Stimulated activated effector memory CD8-positive, alpha-beta T cell treated with anti-CD3 and anti-CD28 coated beads, Interleukin-12 subunit alpha, Interleukin-12 subunit beta, amount 100 ng/mL, for 72 hours (primary cell): ENCODE measurements at regions not wholly inside any gene's neighbourhood (a gene's known extent, or its start where the extent isn't known, plus 50 kb on each side); places are given as distances from the start of the nearest gene placed in this dataset.

Experiments
- ATAC-seq: fragments of 150-1000 bp; cut with Tn5 transposase; 2 replicates; pipeline ENCODE4 v1.10.0; 2021
- DNase-seq, 2 donors: peaks; one replicate each; pipeline ENCODE4 v3.0.0; 2021 to 2022; ENCODE audit warnings: low spot score in 2 of 2
- H3K27ac Mint-ChIP-seq: one replicate; pipeline ENCODE4 v1.8.0; 2022; ENCODE audit warnings: mild to moderate bottlenecking, mixed read lengths
- H3K36me3 Mint-ChIP-seq: one replicate; pipeline ENCODE4 v1.8.0; 2022; ENCODE audit warnings: mild to moderate bottlenecking, mixed read lengths
- H3K4me1 Mint-ChIP-seq: one replicate; pipeline ENCODE4 v1.8.0; 2022; ENCODE audit warnings: mixed read lengths
- H3K4me3 Mint-ChIP-seq: one replicate; pipeline ENCODE4 v1.8.0; 2022; ENCODE audit warnings: mild to moderate bottlenecking, mixed read lengths
- H3K9me3 Mint-ChIP-seq: one replicate; pipeline ENCODE4 v1.8.0; 2022; ENCODE audit warnings: mixed read lengths

DNA sequence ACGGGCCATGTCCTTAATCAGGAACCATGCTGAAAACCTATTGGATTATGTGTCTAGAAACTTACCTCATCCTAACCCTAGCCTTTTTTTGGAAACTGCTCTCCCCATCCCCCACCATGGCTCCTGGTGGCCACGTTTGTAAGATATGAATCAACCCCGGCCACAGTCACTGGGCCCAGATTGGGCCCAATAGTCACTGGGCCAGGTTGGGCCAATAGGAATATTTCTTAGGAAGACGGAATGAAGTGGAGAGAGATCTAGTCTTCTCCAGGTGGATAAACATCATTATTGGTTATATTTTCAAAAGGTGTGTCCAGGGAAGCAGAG, 468.7 kb downstream of the ARHGEF28 start:
- Mint-ChIP-seq H3K9me3 (peaks cover 5% of the 10 kb centered on the region), H3K4me1 (no peaks in the 10 kb centered on the region), H3K36me3 (no peaks in the 10 kb centered on the region), H3K4me3 (no peak overlapping the region), H3K27ac (no peak overlapping the region)
- DNase-seq, result no peak
- no peak for ATAC-seq

DNA sequence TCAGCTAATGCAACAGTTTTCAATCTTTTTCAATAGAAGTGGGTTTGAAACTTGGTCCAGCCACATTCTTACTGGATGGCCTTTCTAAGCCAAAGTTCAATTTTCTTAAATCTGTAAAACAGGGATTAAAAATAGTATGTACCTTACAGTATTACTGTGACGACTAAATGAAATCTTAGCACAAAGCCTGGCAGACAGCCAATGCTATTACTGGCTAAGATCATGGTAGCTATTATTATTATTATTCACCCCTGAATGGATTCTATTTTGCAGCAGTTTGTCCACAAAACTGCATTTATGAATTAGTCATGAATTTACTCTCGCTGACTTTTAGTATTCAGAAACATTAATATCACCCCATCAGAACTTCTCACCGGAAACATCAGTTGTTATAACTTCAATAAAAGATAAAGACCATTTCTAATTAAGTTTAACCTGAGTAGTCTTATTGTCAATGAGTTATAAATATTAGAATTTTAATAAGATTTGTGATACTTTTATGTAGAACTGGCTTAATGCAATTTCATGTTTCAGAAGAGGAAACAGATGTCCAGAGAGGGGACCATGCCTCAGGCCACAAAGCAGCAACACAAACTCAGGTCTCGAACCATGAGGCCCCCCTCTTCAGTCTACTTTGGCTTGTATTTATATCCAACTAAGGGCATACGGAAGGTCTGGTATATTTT, 468.2 kb downstream of the ARHGEF28 start:
- no peaks in the 10 kb centered on the region for H3K4me1 Mint-ChIP-seq
- H3K36me3 Mint-ChIP-seq, result no peaks in the 10 kb centered on the region
- ATAC-seq (no peak), DNase-seq (no peak)
- H3K9me3 Mint-ChIP-seq, result peaks cover 2% of the 10 kb centered on the region
- H3K4me3 Mint-ChIP-seq, result no peak overlapping the region
- no peak overlapping the region for H3K27ac Mint-ChIP-seq

DNA sequence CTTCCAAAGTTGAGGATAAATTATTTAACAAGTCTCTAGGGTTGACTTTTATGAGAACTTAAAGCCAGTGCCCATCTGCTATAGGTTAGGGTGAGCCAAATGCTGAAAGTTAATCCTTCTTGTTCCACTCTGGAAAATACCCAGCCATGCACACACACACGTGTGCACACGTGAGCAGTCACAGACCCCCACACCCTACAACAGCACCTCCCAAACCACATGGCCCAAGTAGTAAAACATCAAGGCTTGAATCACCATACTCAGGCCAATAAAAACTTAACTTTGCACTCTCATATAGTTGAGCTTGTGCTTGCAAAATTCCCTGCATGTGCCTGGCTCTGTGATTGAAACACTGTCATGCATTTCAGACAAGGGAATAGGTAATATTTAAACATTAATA, 467.6 kb downstream of the ARHGEF28 start:
- H3K4me3 Mint-ChIP-seq, result no peak overlapping the region
- no peak overlapping the region for H3K27ac Mint-ChIP-seq
- no peak for ATAC-seq
- peaks cover 2% of the 10 kb centered on the region for H3K9me3 Mint-ChIP-seq
- no peak for DNase-seq
- no peaks in the 10 kb centered on the region for H3K4me1 Mint-ChIP-seq
- no peaks in the 10 kb centered on the region for H3K36me3 Mint-ChIP-seq

DNA sequence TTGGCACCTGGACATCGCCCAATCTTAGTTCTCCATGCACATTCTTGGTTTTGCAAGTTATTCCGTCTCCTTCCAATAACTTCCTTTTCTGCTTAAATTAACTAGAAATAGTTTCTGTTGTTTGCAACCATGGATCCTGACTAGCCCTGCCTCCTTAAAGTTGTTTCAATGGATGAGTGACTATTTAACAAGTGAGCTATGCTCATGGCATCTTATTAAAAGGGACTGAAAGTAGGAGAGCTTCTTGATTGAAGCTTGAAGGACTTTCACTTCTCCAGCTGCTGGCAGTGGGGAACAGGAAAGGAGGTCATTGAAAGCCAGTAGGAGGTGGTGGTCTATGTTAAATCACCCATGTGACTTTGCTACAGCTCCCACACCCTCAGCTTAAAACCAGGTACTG, 466.8 kb downstream of the ARHGEF28 start:
- no peaks in the 10 kb centered on the region for H3K36me3 Mint-ChIP-seq
- ATAC-seq (no peak), DNase-seq (no peak)
- no peak overlapping the region for H3K27ac Mint-ChIP-seq
- H3K4me1 Mint-ChIP-seq, result no peaks in the 10 kb centered on the region
- H3K9me3 Mint-ChIP-seq, result no peaks in the 10 kb centered on the region
- no peak overlapping the region for H3K4me3 Mint-ChIP-seq

DNA sequence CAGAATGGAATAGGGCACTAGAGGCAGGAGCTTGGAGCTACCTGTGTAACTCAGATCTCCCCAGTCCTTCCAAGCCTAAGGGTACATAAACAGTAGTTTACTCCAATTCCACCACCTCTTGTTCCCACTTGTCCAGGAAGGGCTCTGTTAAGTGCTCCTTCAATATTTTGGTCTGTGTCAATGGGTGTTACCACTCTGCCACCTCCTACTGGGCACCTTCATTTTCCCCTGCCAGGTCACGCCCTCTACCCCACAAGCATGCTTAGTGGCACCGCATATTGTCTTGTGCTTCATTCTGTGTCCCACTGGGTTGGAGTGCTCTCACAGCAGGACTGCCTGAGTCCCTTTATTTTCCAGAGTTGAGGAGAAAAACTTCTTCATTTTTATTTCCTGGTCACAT, 459.8 kb downstream of the ARHGEF28 start:
- H3K27ac Mint-ChIP-seq, result no peak overlapping the region
- no peak for ATAC-seq

DNA sequence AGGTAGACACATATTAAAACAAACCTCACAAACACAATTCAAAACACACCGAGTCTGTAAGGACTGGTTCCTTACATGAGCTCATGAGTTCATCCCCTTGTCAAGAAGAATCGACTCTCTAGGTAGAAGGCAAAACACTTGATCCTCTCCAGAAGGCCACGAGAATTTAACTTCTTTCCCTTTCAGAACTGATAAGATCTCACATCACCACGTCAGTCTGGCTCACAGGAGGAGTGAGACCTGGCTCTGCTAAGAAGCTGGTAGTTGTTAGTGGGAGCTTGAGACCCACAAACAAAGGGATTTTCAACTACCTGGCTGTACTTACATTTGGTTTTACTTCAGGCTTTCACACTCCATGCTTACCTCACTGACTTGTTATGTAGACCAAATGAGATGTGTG, 459.2 kb downstream of the ARHGEF28 start:
- no peaks in the 10 kb centered on the region for H3K4me1 Mint-ChIP-seq
- no peak for DNase-seq
- no peak for ATAC-seq
- no peaks in the 10 kb centered on the region for H3K9me3 Mint-ChIP-seq
- no peak overlapping the region for H3K27ac Mint-ChIP-seq
- no peak overlapping the region for H3K4me3 Mint-ChIP-seq
- H3K36me3 Mint-ChIP-seq, result no peaks in the 10 kb centered on the region

More for the DNA sequence above, 459.8 kb downstream of the ARHGEF28 start:
- no peak for DNase-seq
- Mint-ChIP-seq H3K9me3 (no peaks in the 10 kb centered on the region), H3K4me1 (no peaks in the 10 kb centered on the region), H3K36me3 (no peaks in the 10 kb centered on the region), H3K4me3 (no peak overlapping the region)

DNA sequence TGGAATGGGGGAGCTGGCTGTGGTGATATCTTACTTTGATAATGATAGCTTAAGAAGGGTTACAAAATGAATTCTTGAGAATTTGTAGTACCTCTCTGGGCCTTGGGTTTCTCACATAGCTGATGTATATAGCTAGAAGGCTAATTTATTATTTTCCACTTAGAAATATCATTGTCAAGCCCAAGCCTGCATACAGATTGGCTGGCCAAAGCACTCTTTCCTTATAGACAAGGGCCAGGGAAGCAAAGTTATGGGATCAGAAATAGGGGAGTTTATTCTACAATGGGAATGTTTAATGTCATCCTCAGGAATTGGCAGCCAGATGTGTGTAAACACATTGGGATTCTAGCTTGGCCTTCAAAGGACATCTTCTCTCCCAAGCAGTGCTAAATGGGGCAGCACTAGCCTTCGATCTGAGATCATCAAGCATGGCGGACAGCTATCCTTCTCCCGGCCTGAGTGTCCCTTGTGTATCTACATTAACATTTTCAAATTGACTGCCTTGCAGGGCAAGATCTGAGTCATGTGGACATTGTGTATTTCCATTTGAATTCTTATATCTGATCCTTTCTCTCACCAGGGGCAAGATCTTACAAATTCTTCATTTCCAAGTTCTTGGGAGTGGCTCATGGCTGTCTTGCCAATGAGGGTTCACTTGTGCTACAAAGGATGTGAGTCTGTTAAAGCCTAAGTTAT, 457.2 kb downstream of the ARHGEF28 start:
- H3K9me3 Mint-ChIP-seq, result no peaks in the 10 kb centered on the region

DNA sequence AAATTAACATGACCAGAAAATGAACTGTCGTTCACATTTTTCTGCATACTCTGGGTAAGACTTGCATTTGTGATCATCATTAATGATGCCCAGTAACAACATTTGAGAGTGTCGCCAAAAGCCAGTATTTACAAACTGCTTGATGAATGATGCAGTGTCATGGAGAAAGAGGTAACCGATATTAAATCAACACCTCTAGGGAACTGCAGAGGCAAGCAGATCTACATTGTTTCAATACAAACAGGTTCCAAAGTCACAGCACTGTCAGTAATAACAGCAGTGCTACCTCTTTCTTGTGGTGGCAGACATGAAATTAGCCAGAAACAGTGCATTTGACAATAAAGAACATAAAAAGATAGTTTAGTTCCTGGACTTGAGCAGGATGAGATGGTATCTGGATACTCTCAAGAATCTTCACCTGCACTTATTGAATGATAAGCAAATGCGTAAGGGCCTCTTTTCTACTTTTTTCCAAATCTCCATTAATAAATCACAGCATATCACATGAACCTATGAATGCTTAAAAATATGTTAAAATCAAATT, 456.6 kb downstream of the ARHGEF28 start:
- no peak overlapping the region for H3K27ac Mint-ChIP-seq
- DNase-seq (no peak), ATAC-seq (no peak)
- no peaks in the 10 kb centered on the region for H3K36me3 Mint-ChIP-seq
- H3K9me3 Mint-ChIP-seq, result no peaks in the 10 kb centered on the region
- H3K4me1 Mint-ChIP-seq, result no peaks in the 10 kb centered on the region
- no peak overlapping the region for H3K4me3 Mint-ChIP-seq

More for the DNA sequence above, 457.2 kb downstream of the ARHGEF28 start:
- Mint-ChIP-seq H3K27ac (no peak overlapping the region), H3K36me3 (no peaks in the 10 kb centered on the region), H3K4me3 (no peak overlapping the region), H3K4me1 (no peaks in the 10 kb centered on the region)
- DNase-seq (no peak), ATAC-seq (no peak)

DNA sequence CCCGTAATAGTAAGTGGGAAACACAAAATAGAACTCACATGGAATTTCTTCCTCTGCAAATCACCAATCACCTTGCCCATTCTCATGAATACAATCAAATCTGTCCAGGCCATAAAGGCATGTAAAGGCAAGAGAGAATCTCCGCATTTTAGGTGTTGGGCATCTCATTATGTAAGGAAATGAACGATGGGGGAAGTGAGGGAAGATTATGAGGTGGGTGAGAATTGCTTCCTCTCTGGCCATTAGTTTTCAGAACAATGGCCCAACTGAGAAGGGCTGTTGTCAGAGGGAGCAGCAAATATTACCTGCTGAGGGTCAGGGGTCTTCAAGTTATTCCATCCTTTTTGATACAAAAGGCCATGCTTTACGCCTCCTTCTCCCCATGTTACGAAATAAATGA, 455.1 kb downstream of the ARHGEF28 start:
- H3K4me3 Mint-ChIP-seq, result no peak overlapping the region
- H3K4me1 Mint-ChIP-seq, result no peaks in the 10 kb centered on the region
- no peaks in the 10 kb centered on the region for H3K36me3 Mint-ChIP-seq
- H3K27ac Mint-ChIP-seq, result no peak overlapping the region
- DNase-seq (no peak), ATAC-seq (no peak)
- no peaks in the 10 kb centered on the region for H3K9me3 Mint-ChIP-seq

DNA sequence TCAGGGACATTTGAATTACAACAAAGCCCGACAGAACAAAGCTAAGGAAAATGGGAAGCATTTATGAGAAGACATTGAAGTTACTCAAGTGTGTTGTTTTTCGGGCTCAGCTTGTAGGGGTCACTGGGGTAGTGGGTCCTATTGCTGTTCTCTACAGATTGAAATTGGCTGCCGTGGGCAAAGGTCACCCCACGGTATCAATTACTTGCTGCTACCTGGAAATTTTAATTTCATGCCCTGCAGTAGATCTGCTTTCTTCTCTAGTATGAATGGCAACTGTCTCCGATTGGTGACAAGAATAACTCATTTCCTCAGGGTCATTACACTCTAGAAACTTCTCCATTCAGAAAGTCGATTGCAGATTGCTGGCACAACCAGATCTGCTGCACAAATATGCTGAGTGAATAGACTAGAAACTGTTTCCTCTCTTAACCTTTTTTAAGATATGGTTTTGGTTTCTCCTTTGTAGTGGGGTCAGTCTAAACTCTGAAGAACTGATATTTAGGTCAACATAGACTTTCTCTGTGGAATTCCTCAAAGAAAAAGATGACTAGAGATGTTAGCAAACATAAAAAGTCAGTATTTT, 454.1 kb downstream of the ARHGEF28 start:
- Mint-ChIP-seq H3K9me3 (no peaks in the 10 kb centered on the region), H3K36me3 (no peaks in the 10 kb centered on the region), H3K4me1 (no peaks in the 10 kb centered on the region), H3K4me3 (no peak overlapping the region), H3K27ac (no peak overlapping the region)
- no peak for DNase-seq
- no peak for ATAC-seq

DNA sequence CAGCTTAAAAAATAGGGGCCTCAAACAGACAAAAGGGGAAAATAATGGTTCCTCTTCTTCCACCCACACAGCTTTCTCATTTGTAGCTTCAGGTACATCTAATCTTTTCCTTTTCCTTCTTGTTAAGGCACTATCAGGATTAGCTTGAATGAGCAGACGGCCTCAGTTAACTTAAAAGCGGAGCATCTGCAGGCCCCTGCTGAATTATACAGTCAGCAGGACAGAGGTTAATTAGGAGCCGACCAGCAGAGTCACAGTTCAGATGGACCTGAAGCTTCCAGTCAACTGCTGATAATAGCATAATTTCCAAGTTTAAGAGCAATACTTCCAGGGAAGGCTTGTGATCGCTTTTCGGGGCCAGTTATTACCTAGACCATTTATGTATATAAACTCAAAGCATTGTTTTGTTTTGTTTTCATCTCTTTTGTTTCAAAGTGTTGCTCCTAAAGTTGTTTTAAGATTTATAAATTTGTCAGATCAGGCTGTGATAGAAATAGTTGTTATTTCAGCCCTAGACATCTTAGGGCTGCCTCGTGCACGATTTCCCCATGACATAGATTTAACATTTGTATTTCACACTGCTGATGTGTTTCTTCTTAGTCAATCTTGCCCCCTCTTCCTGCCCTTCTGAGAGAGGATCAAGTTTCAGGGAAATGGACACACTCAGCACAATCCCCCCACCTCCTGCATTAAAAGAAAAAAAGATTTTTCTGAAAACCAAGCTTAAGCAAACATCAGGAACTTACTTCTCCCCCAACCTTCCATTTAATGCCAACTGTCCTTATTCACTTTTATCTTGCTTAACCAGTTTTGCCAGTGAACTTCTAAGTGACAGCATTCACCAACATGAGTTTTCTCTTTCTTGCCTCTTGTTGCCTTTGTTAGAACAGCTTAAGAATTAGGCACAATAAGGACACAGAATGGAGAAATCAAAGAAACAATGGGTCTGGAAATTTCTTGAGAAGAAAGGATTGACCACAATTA, 449.8 kb downstream of the ARHGEF28 start:
- no peak overlapping the region for H3K4me3 Mint-ChIP-seq
- ATAC-seq (no peak), DNase-seq (no peak)
- H3K36me3 Mint-ChIP-seq, result no peaks in the 10 kb centered on the region
- H3K4me1 Mint-ChIP-seq, result no peaks in the 10 kb centered on the region
- no peak overlapping the region for H3K27ac Mint-ChIP-seq
- H3K9me3 Mint-ChIP-seq, result no peaks in the 10 kb centered on the region

DNA sequence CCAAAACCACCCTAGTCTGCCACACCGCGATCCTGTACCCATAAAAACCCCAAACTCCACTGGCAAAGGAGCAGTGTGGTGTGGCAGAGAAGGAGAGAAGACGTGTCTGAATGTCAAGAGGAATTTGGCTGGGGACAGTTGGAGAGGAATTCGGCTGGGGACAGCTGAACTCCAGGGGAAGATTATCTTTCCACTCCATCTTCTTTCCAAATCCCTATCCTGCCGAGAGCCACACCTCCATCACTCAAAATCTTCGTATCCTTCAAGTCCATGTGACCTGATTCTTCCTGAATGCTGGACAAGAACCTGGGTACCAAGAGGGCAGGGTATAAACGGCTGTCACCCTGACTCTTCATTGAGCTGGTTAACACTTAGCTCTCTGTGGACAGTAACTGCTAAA, 448.1 kb downstream of the ARHGEF28 start:
- Mint-ChIP-seq H3K4me1 (no peaks in the 10 kb centered on the region), H3K27ac (no peak overlapping the region), H3K4me3 (no peak overlapping the region), H3K9me3 (no peaks in the 10 kb centered on the region), H3K36me3 (no peaks in the 10 kb centered on the region)
- no peak for ATAC-seq
- no peak for DNase-seq

DNA sequence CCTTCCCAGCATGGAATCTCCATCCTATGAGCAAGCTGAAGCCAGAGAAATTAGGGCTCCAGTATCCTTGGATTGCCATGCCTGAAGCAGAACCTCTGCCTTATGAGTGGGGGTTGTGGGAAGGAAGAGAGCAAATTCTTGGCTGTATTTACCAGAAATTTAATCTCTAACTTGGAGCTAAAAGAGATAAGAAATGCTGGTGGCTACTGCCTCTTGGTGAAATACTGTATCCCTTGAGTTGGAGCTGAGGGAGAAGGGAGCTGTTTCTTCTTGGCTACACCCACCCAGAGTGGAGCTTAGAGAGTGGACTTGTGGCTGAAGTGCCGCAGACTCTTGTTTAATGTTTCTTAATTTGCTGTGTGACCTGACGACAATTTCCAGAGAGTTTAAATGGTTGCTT, 447.3 kb downstream of the ARHGEF28 start:
- ATAC-seq (no peak), DNase-seq (no peak)
- H3K36me3 Mint-ChIP-seq, result no peaks in the 10 kb centered on the region
- H3K4me3 Mint-ChIP-seq, result no peak overlapping the region
- H3K9me3 Mint-ChIP-seq, result no peaks in the 10 kb centered on the region
- H3K4me1 Mint-ChIP-seq, result no peaks in the 10 kb centered on the region
- H3K27ac Mint-ChIP-seq, result no peak overlapping the region

DNA sequence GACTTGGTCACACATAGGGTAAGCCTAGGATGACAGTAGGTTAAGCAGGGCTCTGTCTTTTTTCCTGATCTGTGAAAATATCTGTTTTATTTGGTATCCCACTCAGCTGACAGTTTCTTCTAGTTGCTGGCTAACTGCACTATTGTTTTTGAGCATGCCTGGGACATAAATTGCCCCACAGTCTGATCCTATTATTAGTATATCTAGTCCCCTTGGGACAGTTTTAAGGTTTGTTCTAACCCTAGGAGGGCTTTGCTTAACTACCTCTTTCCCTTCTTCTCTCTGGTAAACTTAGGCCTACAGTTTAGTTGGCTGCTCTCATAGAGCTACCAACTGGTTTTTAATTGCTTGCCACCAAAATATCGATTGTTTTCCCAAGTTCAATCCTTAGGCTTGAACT, 446.6 kb downstream of the ARHGEF28 start:
- DNase-seq, result no peak

DNA sequence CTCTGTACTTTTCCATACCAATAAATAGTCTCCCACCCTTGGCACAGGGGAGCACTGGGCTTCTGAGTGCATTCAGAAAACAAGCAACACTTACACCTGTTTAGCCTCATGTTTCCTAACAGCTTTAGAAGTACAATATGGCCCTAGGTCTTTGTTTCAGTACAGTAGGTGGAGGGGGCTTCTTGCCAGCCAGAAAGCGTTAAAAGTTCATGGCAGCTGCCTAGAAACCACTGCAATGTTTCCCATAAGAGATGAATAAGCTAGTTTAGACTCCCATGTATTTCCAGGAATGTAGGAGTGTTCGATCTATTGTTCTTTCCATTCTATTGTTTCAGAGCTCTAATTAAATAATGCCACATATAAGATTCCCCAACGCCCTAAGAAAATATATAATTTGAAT, 444.8 kb downstream of the ARHGEF28 start:
- Mint-ChIP-seq H3K9me3 (no peaks in the 10 kb centered on the region), H3K27ac (no peak overlapping the region)
- DNase-seq, result no peak

More for the DNA sequence above, 446.6 kb downstream of the ARHGEF28 start:
- no peaks in the 10 kb centered on the region for H3K4me1 Mint-ChIP-seq
- H3K27ac Mint-ChIP-seq, result no peak overlapping the region
- H3K9me3 Mint-ChIP-seq, result no peaks in the 10 kb centered on the region
- ATAC-seq, result no peak
- H3K36me3 Mint-ChIP-seq, result no peaks in the 10 kb centered on the region
- no peak overlapping the region for H3K4me3 Mint-ChIP-seq

More for the DNA sequence above, 444.8 kb downstream of the ARHGEF28 start:
- ATAC-seq, result no peak
- Mint-ChIP-seq H3K4me3 (no peak overlapping the region), H3K36me3 (no peaks in the 10 kb centered on the region), H3K4me1 (no peaks in the 10 kb centered on the region)
